Fibroblast of lung (primary cell): ENCODE measurements at regions not wholly inside any gene's neighbourhood (a gene's known extent, or its start where the extent isn't known, plus 50 kb on each side); places are given as distances from the start of the nearest gene placed in this dataset.

ENCODE experiments used
- CTCF ChIP-seq, 2 donors: IDR thresholded peaks in 1 of 2; conservative IDR thresholded peaks in 1 of 2; 1 replicate in 1 of 2; 2 replicates in 1 of 2; pipeline ENCODE4 v1.5.1; 2011 to 2012; ENCODE audit warnings: low read length in 2 of 2, control low read depth in 1 of 2, inconsistent platforms in 1 of 2, low read depth in 1 of 2, mild to moderate bottlenecking in 1 of 2
- EZH2 ChIP-seq: IDR thresholded peaks from 2 replicates; pipeline ENCODE4 v1.5.1; 2012; ENCODE audit warnings: low read length, control low read depth, mild to moderate bottlenecking; ENCODE audit errors: missing control alignments

- TF ChIP-seq CTCF (conservative IDR thresholded peaks at IDR 0.05 in 1 of 2, IDR thresholded peaks at IDR 0.05 in 1 of 2; ENCODE audit: low read depth in 1 of 2, low read length in 2 of 2), result no peak
- no peak for TF ChIP-seq EZH2
Observed at GRCh38 chr6:150664091-150664490, 64.4 kb downstream of the PLEKHG1 start.
